OCI-LY7 (cell line): ENCODE measurements at regions not wholly inside any gene's neighbourhood (a gene's known extent, or its start where the extent isn't known, plus 50 kb on each side); places are given as distances from the start of the nearest gene placed in this dataset.

Experiments used
- EZH2phosphoT487 ChIP-seq: fragments of 200-600 bp; sonication (generic); IDR thresholded peaks from 2 replicates; pipeline ENCODE4 v1.6.1; 2018; ENCODE audit warnings: low read depth, borderline replicate concordance, mild to moderate bottlenecking, mixed run types, antibody characterized with exemption, low read length, moderate library complexity, mixed read lengths
- TF ChIP-seq, protein P1 (sequence below): fragments of 200-600 bp; sonication (generic); conservative IDR thresholded peaks from 2 replicates; pipeline ENCODE4 v1.5.1; 2014; ENCODE audit warnings: mild to moderate bottlenecking, antibody characterized with exemption, low read length, moderate library complexity, mixed read lengths

DNA sequence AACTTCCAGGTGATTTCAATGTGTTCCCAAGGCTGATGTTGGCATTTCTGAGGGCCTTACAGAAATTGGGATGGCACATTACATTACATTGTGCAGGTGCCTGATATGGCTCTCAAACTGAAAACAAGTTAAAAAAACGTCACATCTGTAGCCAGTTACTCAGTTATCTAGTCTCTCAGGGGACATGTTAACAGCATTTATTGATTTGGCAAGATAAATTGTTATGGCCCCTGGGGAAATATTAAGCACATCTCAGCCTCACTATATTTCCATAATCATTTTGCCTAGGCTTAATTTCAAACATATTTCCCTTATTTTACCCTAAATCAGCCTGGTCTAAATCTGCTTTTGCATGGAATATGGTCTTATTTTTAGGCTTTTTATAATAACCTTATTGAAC, 290.0 kb downstream of the IL15 start:
- TF ChIP-seq, protein P1, sequence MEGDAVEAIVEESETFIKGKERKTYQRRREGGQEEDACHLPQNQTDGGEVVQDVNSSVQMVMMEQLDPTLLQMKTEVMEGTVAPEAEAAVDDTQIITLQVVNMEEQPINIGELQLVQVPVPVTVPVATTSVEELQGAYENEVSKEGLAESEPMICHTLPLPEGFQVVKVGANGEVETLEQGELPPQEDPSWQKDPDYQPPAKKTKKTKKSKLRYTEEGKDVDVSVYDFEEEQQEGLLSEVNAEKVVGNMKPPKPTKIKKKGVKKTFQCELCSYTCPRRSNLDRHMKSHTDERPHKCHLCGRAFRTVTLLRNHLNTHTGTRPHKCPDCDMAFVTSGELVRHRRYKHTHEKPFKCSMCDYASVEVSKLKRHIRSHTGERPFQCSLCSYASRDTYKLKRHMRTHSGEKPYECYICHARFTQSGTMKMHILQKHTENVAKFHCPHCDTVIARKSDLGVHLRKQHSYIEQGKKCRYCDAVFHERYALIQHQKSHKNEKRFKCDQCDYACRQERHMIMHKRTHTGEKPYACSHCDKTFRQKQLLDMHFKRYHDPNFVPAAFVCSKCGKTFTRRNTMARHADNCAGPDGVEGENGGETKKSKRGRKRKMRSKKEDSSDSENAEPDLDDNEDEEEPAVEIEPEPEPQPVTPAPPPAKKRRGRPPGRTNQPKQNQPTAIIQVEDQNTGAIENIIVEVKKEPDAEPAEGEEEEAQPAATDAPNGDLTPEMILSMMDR = no peak
- TF ChIP-seq EZH2phosphoT487 = no peak
